ENCODE measurements at regions not wholly inside any gene's neighbourhood (a gene's known extent, or its start where the extent isn't known, plus 50 kb on each side); places are given as distances from the start of the nearest gene placed in this dataset.

DNA sequence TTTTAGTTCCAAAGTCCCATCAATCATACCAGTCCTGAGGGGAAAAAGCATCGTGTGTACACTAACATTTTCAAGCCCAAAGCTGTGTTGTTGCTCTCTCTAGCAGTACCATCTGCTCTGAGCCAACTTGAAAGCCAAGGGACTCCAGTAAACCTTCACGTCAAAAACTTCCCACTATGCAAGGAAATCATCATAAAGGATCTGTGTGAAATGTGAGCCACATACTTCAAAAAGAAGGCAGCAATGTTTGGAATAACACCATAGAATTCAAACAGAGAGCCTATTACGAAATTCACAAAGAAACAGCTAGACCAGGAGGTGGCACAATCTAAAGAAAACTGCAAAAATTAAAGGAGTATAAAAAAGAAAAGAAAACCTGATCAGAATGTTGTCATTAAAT lies 399.8 kb upstream of the EPHA7 start:
- Histone ChIP-seq H3K36me3 (ENCODE audit: insufficient read depth, low read length) (no peaks in the 10 kb centered on the region), H3K27ac (ENCODE audit: low read length) (no peak overlapping the region), H3K4me2 (ENCODE audit: low read length) (no peak overlapping the region), H3K27me3 (ENCODE audit: insufficient read depth, low read depth, low read length) (no peaks in the 10 kb centered on the region), H3K9me3 (ENCODE audit: low read length) (no peaks in the 10 kb centered on the region), H3K9ac (ENCODE audit: low read length) (no peak overlapping the region), H3K9me2 (ENCODE audit: insufficient read depth, low read length) (no peaks in the 10 kb centered on the region), H3F3A (ENCODE audit: insufficient read depth, low read length, poor library complexity, severe bottlenecking) (no peaks in the 10 kb centered on the region), H3K4me3 (ENCODE audit: low read length) (no peak overlapping the region), H4K20me1 (ENCODE audit: insufficient read depth) (no peaks in the 10 kb centered on the region), H2AFZ (ENCODE audit: low read depth, low read length) (no peak overlapping the region), H3K79me2 (replicated peaks; ENCODE audit: insufficient read depth, low read length) (no peaks in the 10 kb centered on the region)
- TF ChIP-seq EP300 (conservative IDR thresholded peaks at IDR 0.05; ENCODE audit: poor library complexity, severe bottlenecking) = no peak
- TF ChIP-seq TAF1 (IDR thresholded peaks at IDR 0.05; ENCODE audit: low read depth) = no peak
- TF ChIP-seq MXI1 (conservative IDR thresholded peaks at IDR 0.05; ENCODE audit: poor library complexity, severe bottlenecking) = no peak

DNA sequence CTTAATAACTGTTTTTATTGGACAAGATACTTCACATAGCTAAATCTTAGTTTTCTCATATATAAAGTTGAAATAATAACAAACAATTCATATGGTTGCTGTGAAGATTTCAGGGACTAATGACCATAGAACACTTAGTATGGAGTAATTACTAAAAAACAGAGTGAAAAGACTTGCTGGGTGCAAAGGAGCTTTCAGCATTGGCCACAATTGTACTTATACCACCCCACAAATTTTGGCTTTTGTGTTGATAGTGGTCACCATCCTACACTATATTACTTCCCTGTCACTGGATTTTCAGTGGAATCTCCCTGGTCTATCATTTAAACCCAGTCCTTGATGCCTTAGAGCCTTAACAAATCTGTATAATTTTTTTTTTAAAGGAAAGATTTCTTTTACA lies 398.6 kb upstream of the EPHA7 start:
- no peaks in the 10 kb centered on the region for H3K36me3 ChIP-seq (ENCODE audit: insufficient read depth, low read length)
- H3K9ac ChIP-seq (ENCODE audit: low read length) = no peak overlapping the region
- no peaks in the 10 kb centered on the region for H3K9me2 ChIP-seq (ENCODE audit: insufficient read depth, low read length)
- H3K4me2 ChIP-seq (ENCODE audit: low read length) = no peak overlapping the region
- H3F3A ChIP-seq (ENCODE audit: insufficient read depth, low read length, poor library complexity, severe bottlenecking) = no peaks in the 10 kb centered on the region
- no peaks in the 10 kb centered on the region for H3K9me3 ChIP-seq (ENCODE audit: low read length)
- H3K27me3 ChIP-seq (ENCODE audit: insufficient read depth, low read depth, low read length) = no peaks in the 10 kb centered on the region
- no peak overlapping the region for H3K27ac ChIP-seq (ENCODE audit: low read length)
- no peak overlapping the region for H3K4me3 ChIP-seq (ENCODE audit: low read length)
- no peak for TF ChIP-seq TAF1 (IDR thresholded peaks at IDR 0.05; ENCODE audit: low read depth)
- TF ChIP-seq, protein P1, sequence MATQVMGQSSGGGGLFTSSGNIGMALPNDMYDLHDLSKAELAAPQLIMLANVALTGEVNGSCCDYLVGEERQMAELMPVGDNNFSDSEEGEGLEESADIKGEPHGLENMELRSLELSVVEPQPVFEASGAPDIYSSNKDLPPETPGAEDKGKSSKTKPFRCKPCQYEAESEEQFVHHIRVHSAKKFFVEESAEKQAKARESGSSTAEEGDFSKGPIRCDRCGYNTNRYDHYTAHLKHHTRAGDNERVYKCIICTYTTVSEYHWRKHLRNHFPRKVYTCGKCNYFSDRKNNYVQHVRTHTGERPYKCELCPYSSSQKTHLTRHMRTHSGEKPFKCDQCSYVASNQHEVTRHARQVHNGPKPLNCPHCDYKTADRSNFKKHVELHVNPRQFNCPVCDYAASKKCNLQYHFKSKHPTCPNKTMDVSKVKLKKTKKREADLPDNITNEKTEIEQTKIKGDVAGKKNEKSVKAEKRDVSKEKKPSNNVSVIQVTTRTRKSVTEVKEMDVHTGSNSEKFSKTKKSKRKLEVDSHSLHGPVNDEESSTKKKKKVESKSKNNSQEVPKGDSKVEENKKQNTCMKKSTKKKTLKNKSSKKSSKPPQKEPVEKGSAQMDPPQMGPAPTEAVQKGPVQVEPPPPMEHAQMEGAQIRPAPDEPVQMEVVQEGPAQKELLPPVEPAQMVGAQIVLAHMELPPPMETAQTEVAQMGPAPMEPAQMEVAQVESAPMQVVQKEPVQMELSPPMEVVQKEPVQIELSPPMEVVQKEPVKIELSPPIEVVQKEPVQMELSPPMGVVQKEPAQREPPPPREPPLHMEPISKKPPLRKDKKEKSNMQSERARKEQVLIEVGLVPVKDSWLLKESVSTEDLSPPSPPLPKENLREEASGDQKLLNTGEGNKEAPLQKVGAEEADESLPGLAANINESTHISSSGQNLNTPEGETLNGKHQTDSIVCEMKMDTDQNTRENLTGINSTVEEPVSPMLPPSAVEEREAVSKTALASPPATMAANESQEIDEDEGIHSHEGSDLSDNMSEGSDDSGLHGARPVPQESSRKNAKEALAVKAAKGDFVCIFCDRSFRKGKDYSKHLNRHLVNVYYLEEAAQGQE (IDR thresholded peaks at IDR 0.05; ENCODE audit: borderline replicate concordance) = no peak
- no peak for TF ChIP-seq EP300 (conservative IDR thresholded peaks at IDR 0.05; ENCODE audit: poor library complexity, severe bottlenecking)
- TF ChIP-seq MXI1 (conservative IDR thresholded peaks at IDR 0.05; ENCODE audit: poor library complexity, severe bottlenecking) = no peak
- no peak for TF ChIP-seq POLR2AphosphoS5 (IDR thresholded peaks at IDR 0.05)
- no peak for TF ChIP-seq EZH2 (IDR thresholded peaks at IDR 0.05; ENCODE audit: borderline replicate concordance, insufficient read depth, low read length, poor library complexity, severe bottlenecking)
- TF ChIP-seq, protein P2, sequence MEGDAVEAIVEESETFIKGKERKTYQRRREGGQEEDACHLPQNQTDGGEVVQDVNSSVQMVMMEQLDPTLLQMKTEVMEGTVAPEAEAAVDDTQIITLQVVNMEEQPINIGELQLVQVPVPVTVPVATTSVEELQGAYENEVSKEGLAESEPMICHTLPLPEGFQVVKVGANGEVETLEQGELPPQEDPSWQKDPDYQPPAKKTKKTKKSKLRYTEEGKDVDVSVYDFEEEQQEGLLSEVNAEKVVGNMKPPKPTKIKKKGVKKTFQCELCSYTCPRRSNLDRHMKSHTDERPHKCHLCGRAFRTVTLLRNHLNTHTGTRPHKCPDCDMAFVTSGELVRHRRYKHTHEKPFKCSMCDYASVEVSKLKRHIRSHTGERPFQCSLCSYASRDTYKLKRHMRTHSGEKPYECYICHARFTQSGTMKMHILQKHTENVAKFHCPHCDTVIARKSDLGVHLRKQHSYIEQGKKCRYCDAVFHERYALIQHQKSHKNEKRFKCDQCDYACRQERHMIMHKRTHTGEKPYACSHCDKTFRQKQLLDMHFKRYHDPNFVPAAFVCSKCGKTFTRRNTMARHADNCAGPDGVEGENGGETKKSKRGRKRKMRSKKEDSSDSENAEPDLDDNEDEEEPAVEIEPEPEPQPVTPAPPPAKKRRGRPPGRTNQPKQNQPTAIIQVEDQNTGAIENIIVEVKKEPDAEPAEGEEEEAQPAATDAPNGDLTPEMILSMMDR (IDR thresholded peaks at IDR 0.05; ENCODE audit: poor library complexity, severe bottlenecking) = no peak
- TF ChIP-seq SMC3 (conservative IDR thresholded peaks at IDR 0.05; ENCODE audit: poor library complexity) = no peak
- no peak for TF ChIP-seq RAD21 (conservative IDR thresholded peaks at IDR 0.05)
- H3K79me2 ChIP-seq (replicated peaks; ENCODE audit: insufficient read depth, low read length) = no peaks in the 10 kb centered on the region
- H2AFZ ChIP-seq (ENCODE audit: low read depth, low read length) = no peak overlapping the region
- H4K20me1 ChIP-seq (ENCODE audit: insufficient read depth) = no peaks in the 10 kb centered on the region

Data from neural cell (in vitro differentiated cells).